Nephron progenitor cell (in vitro differentiated cells): ENCODE measurements at regions not wholly inside any gene's neighbourhood (a gene's known extent, or its start where the extent isn't known, plus 50 kb on each side); places are given as distances from the start of the nearest gene placed in this dataset.

Source experiments
- DNase-seq: peaks from one replicate; pipeline ENCODE4 v3.0.0; 2021
- H3K27ac Mint-ChIP-seq: 2 replicates; pipeline ENCODE4 v1.8.0; 2021; ENCODE audit warnings: mild to moderate bottlenecking, moderate library complexity, mixed read lengths
- H3K27me3 Mint-ChIP-seq: 2 replicates; pipeline ENCODE4 v1.8.0; 2021; ENCODE audit warnings: mild to moderate bottlenecking, low read depth, mixed read lengths; ENCODE audit not compliant: poor library complexity
- H3K36me3 Mint-ChIP-seq: 2 replicates; pipeline ENCODE4 v1.8.0; 2021; ENCODE audit warnings: low read depth, mixed read lengths
- H3K4me1 Mint-ChIP-seq: 2 replicates; pipeline ENCODE4 v1.8.0; 2021; ENCODE audit warnings: mixed read lengths
- H3K4me3 Mint-ChIP-seq: 2 replicates; pipeline ENCODE4 v1.8.0; 2021; ENCODE audit warnings: mild to moderate bottlenecking, moderate library complexity, mixed read lengths
- H3K9me3 Mint-ChIP-seq: 2 replicates; pipeline ENCODE4 v1.8.0; 2021; ENCODE audit warnings: mild to moderate bottlenecking, moderate library complexity, mixed read lengths
- CTCF ChIP-seq: fragments of 200-600 bp; sonication (generic); IDR thresholded peaks from 2 replicates; pipeline ENCODE4 v1.5.0; 2021; ENCODE audit warnings: antibody characterized with exemption

- H3K27me3 Mint-ChIP-seq = no peaks in the 10 kb centered on the region
- no peaks in the 10 kb centered on the region for H3K36me3 Mint-ChIP-seq
- H3K4me1 Mint-ChIP-seq = no peaks in the 10 kb centered on the region
- H3K4me3 Mint-ChIP-seq = no peak overlapping the region
- no peak overlapping the region for H3K27ac Mint-ChIP-seq
- no peak for TF ChIP-seq CTCF
- no peak for DNase-seq
- H3K9me3 Mint-ChIP-seq = peaks cover 19% of the 10 kb centered on the region
Measured at GRCh38 chr6:9205645-9206044, 770.3 kb upstream of the SLC35B3 start.

DNA sequence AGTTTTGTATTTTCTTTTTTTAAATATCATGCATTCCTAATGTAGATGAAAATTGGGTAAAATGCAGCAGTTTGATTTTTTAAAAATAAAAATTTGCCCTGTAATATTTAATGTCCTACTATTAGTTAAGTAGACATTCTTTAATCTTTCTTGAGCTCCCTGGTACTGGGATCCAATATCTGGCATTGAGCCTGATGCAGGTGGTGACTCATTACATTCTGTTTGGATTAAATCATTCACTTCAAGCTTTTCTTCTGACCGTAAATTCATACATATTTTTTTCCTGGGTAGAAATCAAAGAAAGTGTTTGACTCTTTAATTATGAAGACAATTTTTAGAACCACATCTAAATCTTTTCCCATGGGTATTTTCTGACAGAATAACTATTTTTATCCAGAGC is 768.8 kb upstream of the SLC35B3 start:
- peaks cover 19% of the 10 kb centered on the region for H3K9me3 Mint-ChIP-seq
- no peak for DNase-seq
- H3K27me3 Mint-ChIP-seq = no peaks in the 10 kb centered on the region
- H3K4me3 Mint-ChIP-seq = no peak overlapping the region
- H3K4me1 Mint-ChIP-seq = no peaks in the 10 kb centered on the region
- TF ChIP-seq CTCF = no peak
- no peaks in the 10 kb centered on the region for H3K36me3 Mint-ChIP-seq
- no peak overlapping the region for H3K27ac Mint-ChIP-seq

GRCh38 chr6:9200712-9201111 is 765.4 kb upstream of the SLC35B3 start:
- Mint-ChIP-seq H3K4me1 (no peaks in the 10 kb centered on the region), H3K27me3 (no peaks in the 10 kb centered on the region), H3K36me3 (no peaks in the 10 kb centered on the region), H3K4me3 (no peak overlapping the region), H3K27ac (no peak overlapping the region), H3K9me3 (peaks cover 16% of the 10 kb centered on the region)
- DNase-seq = no peak
- no peak for TF ChIP-seq CTCF

DNA sequence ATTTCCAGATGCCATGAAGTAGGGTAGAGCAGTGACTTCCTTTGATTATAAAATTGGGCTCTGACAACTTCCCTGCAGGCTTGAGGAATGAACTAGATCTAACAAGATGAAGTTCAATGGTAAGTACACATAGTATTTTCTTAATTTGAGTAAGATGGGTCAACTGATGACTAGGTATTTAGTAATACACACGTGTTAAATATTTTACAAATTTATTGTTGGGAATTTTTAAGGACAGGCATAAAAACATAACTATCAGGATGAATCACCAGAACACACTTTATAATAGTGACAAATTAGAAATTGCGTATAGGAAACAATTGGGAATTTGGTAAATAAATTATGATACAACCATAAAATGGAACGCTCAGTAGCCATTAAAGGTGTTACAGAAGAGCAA is 762.4 kb upstream of the SLC35B3 start:
- Mint-ChIP-seq H3K9me3 (no peaks in the 10 kb centered on the region), H3K27ac (no peak overlapping the region), H3K36me3 (no peaks in the 10 kb centered on the region), H3K27me3 (no peaks in the 10 kb centered on the region), H3K4me1 (no peaks in the 10 kb centered on the region), H3K4me3 (no peak overlapping the region)
- DNase-seq = no peak
- TF ChIP-seq CTCF = no peak

- no peak overlapping the region for H3K27ac Mint-ChIP-seq
- no peaks in the 10 kb centered on the region for H3K4me1 Mint-ChIP-seq
- TF ChIP-seq CTCF = no peak
- no peak for DNase-seq
- no peak overlapping the region for H3K4me3 Mint-ChIP-seq
- H3K36me3 Mint-ChIP-seq = no peaks in the 10 kb centered on the region
- H3K9me3 Mint-ChIP-seq = no peaks in the 10 kb centered on the region
- H3K27me3 Mint-ChIP-seq = no peaks in the 10 kb centered on the region
Measured at GRCh38 chr6:9195322-9195721, 760.0 kb upstream of the SLC35B3 start.

DNA sequence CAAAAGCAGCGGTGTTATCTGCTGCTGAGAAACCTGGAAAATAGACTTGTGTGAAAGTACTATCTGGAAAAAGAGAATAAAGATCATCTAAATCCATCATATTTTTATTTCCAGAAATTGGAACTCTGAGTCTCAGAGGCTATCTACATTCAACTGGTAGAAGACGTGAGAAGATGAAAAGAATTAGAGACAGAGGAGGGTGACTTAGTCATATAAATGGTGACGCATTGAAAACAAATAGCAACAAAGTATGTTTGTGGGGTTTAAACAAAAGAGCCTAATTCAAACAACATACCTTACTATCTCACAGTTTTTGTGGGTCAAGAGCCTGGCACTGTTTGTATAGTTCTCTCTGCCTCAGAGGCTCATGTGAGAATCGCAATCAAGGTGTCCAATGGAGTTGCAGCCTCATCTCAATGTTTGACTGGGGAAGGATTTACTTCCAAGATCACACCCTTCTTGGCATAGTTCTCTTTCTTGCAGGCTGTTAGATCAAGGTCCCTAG is 757.1 kb upstream of the SLC35B3 start:
- Mint-ChIP-seq H3K27me3 (no peaks in the 10 kb centered on the region), H3K4me3 (no peak overlapping the region), H3K36me3 (no peaks in the 10 kb centered on the region), H3K27ac (no peak overlapping the region), H3K4me1 (no peaks in the 10 kb centered on the region), H3K9me3 (no peaks in the 10 kb centered on the region)
- TF ChIP-seq CTCF = no peak
- no peak for DNase-seq
